ENCODE measurements at regions not wholly inside any gene's neighbourhood (a gene's known extent, or its start where the extent isn't known, plus 50 kb on each side); places are given as distances from the start of the nearest gene placed in this dataset.

GRCh38 chr3:99071096-99071495, 169.6 kb upstream of the DCBLD2 start:
- TF ChIP-seq CTCF (IDR thresholded peaks at IDR 0.05) (no peak), EP300 (IDR thresholded peaks at IDR 0.05) (no peak), POLR2AphosphoS5 (IDR thresholded peaks at IDR 0.05) (no peak), POLR2A (IDR thresholded peaks at IDR 0.05) (no peak)
- Histone ChIP-seq H3K4me3 (no peak overlapping the region), H3K4me1 (no peaks in the 10 kb centered on the region), H3K9me3 (peaks cover 0 to 6% (median 0%) of the 10 kb centered on the region in 4 donors), H3K27ac (no peak overlapping the region), H3K27me3 (no peaks in the 10 kb centered on the region), H3K36me3 (no peaks in the 10 kb centered on the region)
- intact Hi-C loops (cut with DNase I; ENCODE audit: low total_unique reads) = no loop called here
- no peak for DNase-seq
- 87 to 92% (median 89%) methylated on average over 6 of the region's 6 CpGs for WGBS, 5 donors

GRCh38 chr3:99069973-99070372, 168.5 kb upstream of the DCBLD2 start:
- DNase-seq = no peak
- WGBS, 5 donors = 71 to 83% (median 77%) methylated on average over 1 of the region's 1 CpG
- Histone ChIP-seq H3K27ac (no peak overlapping the region), H3K27me3 (no peaks in the 10 kb centered on the region), H3K9me3 (peaks cover 0 to 6% (median 0%) of the 10 kb centered on the region in 4 donors), H3K4me3 (no peak overlapping the region), H3K36me3 (no peaks in the 10 kb centered on the region), H3K4me1 (no peaks in the 10 kb centered on the region)
- intact Hi-C loops (cut with DNase I; ENCODE audit: low total_unique reads) = no loop called here
- TF ChIP-seq CTCF (IDR thresholded peaks at IDR 0.05) (no peak), EP300 (IDR thresholded peaks at IDR 0.05) (no peak), POLR2A (IDR thresholded peaks at IDR 0.05) (no peak), POLR2AphosphoS5 (IDR thresholded peaks at IDR 0.05) (no peak)

- Histone ChIP-seq H3K27me3 (no peaks in the 10 kb centered on the region), H3K4me1 (no peaks in the 10 kb centered on the region), H3K4me3 (no peak overlapping the region), H3K27ac (no peak overlapping the region), H3K36me3 (no peaks in the 10 kb centered on the region), H3K9me3 (peaks cover 0 to 15% (median 4%) of the 10 kb centered on the region in 4 donors)
- no peak for DNase-seq
- no peak for TF ChIP-seq POLR2AphosphoS5 (IDR thresholded peaks at IDR 0.05)
- TF ChIP-seq POLR2A (IDR thresholded peaks at IDR 0.05) = no peak
- no peak for TF ChIP-seq CTCF (IDR thresholded peaks at IDR 0.05)
- no peak for TF ChIP-seq EP300 (IDR thresholded peaks at IDR 0.05)
- intact Hi-C loops (cut with DNase I; ENCODE audit: low total_unique reads) = no loop called here
- 71 to 84% (median 84%) methylated on average over 4 of the region's 4 CpGs for WGBS, 5 donors
Measured at GRCh38 chr3:99066863-99067262, 165.4 kb upstream of the DCBLD2 start.

GRCh38 chr3:99049164-99049563, 147.7 kb upstream of the DCBLD2 start:
- DNase-seq = no peak
- H3K9me3 ChIP-seq = no peaks in the 10 kb centered on the region
- 44 to 61% (median 58%) methylated on average over 1 of the region's 1 CpG for WGBS, 5 donors
- no peak overlapping the region for H3K27ac ChIP-seq
- no peak overlapping the region for H3K4me3 ChIP-seq
- no peak for TF ChIP-seq CTCF (IDR thresholded peaks at IDR 0.05)
- no peak for TF ChIP-seq POLR2A (IDR thresholded peaks at IDR 0.05)
- no peak for TF ChIP-seq EP300 (IDR thresholded peaks at IDR 0.05)
- TF ChIP-seq POLR2AphosphoS5 (IDR thresholded peaks at IDR 0.05) = no peak
- no peaks in the 10 kb centered on the region for H3K4me1 ChIP-seq
- intact Hi-C loops (cut with DNase I; ENCODE audit: low total_unique reads) = no loop called here
- no peaks in the 10 kb centered on the region for H3K36me3 ChIP-seq
- no peaks in the 10 kb centered on the region for H3K27me3 ChIP-seq

Data from stomach (tissue), 8 donors.